Cardiac septum (tissue), 1 donor: ENCODE measurements at regions not wholly inside any gene's neighbourhood (a gene's known extent, or its start where the extent isn't known, plus 50 kb on each side); places are given as distances from the start of the nearest gene placed in this dataset.

Experiments used
- DNase-seq: peaks from one replicate; pipeline ENCODE4 v3.0.0-alpha.2; 2020; ENCODE audit warnings: low spot score
- intact Hi-C: fragments of 100-400 bp; cut with DNase I; formaldehyde crosslinking; loops from one replicate; pipeline ENCODE4 v1.14.0; 2022
- donor health status: DM: no; HTN: no; CAD: no.

DNA sequence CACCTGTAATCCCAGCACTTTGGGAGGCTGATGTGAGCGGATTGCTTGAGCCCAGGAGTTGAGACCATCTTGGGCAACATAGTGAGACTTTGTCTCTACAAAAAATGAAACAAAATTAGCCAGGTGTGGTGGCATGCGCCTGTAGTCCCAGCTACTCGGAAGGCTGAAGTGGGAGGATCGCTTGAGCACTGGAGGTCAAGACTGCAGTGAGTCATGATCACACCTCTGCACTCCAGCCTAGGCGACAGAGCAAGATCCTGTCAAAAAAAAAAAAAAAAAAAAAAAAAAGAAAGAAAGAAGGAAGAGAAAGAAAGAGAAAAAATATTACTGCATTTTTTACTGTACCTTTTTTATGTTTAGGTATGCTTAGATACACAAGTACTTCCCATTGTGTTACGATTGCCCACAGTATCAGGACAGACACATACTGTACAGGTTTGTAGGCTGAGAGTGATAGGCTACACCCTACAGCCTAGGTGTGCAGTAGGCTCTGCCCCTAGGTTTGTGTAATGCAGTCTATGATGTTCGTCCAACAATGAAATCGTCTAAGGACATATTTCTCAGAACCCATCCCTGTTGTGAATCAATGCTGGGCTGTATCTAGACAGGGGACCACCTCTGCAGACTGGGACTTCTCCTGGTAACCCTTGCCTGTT, 160.4 kb upstream of the PWP1 start:
- intact Hi-C loops, result no loop called here

DNA sequence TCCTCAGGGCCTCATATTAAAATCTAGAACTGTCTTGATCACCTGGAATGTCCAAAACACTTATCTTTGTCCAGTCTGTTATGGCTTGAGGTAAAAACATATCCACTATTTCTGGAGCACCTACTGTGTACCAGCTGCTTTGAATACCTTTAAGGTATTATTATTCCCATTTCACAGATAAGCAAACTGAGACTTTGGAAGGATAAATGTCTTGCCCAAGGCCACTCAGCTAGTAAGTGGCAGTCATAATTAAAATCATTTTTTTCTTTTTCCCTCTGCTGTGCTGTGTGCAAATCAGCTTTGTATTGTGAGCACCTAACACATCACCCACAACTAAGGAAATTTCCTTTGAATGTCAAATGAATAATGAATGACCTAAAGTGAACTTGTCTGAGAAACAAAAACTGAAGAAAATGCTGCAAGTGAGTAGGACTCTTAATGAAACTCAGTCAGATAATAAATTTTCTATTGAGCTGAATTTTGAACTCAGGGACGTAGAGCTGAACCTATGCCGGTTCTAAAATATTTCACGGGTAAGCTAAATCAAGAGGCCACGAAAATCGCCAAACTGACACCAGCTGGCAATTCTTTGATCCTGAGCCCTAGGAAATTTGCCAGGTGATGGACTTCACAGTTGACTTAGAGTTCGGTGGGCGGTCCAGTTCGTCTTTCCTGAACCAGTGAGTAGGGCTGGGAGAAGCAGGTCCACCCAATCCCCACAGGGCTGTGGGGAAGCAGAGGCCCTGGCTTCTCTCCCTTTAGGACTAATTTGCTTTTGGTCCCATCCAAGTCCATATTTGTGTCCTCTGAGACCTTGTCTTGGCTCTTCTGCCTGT, 159.7 kb upstream of the PWP1 start:
- intact Hi-C loops, result no loop called here
- DNase-seq, result no peak

More for the DNA sequence above, 160.4 kb upstream of the PWP1 start:
- no peak for DNase-seq

DNA sequence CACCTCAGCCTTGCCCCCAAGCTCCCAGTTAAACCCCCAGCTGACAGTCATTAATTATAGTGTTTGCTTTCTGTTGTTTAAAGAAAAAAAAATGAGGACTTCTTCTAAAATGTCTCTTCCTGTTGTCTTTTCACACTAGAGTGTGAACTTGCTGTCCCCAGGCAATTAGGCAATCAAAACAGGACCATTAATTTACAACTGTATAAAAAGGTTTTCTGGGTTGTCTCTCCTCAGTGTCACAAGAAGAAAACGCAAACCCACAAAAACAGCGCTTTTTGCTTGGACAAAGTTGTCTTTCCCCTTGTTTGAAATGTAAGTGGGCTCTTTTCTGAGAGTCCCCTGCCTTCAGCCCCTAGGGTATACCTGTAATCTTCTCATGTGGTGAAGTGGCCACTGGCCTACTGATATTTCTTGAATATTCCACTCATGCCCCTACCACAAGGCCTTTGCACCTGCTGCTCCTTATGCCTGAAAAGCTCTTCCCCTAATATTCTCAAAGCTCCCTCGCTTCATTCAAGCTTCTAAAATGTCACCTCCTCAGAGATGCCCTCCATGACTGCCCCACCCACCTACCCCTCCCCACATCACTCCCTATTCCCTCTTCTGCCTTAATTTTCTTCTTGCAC, 158.9 kb upstream of the PWP1 start:
- intact Hi-C loops, result no loop called here

DNA sequence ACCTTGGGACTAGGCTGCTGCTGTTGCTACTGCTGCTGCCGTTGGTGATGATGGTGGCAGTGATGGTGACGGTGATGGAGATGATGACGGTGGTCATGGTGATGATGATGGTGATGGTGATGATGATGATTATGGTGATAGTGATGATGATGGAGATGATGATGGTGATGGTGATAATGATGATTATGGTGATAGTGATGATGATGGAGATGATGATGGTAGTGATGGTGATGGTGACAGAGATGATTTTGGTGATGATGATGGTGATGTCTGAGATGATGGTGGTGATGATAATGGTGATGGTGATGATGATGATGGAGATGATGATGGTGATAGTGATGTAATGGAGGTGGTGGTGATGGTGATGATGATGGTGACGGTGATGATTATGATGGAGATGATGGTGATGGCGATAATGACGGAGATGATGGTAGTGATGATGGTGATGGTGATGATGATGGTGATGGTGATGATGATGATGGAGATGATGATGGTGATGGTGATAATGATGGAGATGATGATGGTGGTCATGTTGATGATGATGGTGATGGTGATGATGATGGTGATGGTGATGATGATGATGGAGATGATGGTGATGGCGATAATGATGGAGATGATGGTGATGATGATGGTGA, 156.8 kb upstream of the PWP1 start:
- intact Hi-C loops, result no loop called here
- DNase-seq, result no peak

More for the DNA sequence above, 158.9 kb upstream of the PWP1 start:
- DNase-seq, result no peak

DNA sequence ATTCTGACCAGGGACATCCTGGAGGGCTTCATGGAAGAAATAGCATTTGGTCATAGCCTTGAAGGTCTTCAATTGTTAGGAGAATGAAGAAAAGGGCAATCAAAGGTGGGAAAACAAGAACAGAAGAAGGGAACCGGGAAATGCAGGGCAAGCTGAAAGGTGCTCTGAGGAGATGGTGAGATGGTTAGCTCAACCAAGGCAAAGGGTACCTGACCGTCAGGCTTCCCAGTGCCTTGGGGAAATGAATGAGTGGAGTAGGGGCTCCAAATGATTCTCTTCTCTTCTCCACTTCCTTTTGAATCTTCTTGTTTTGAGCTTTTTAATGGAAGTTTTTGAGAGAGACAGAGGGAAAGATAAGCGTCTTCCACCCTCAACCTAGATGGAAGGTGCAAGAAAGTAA, 155.6 kb upstream of the PWP1 start:
- DNase-seq, result no peak
- intact Hi-C loops, result no loop called here

DNA sequence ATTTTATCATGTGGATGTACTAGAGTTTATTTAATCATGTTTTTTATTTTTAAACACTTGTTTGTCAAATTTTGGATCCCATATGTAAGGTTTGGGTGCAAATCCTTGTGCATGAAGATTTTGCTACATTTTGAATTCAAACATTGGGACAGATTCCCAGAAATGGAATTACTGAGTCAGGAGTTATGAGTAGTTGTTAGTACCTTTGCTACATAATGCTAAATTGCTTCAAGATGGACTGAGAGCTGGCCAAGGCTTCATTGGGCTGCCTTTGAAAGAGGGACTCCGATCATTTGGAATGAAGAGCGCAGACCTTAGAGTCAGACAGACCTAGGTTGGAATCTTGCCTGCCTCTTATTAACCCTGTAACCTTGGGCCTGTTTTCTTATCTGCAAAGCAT, 154.9 kb upstream of the PWP1 start:
- no peak for DNase-seq
- intact Hi-C loops, result no loop called here

DNA sequence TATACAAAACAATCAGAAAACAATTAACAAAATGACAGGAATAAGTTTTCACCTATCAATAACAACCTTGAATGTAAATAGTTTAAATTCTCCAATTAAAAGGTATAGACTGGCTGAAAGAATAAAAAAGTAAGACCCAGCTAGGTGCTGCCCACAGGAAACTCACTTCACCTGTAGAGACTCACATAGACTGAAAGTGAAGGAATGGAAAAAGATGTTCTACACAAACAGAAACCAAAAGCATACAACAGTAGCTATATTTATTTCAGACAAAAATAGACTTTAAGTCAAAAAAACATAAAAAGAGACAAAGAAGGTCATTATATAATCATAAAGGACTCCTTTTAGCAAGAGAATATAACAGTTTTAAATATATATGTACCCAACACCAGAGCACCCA, 152.4 kb upstream of the PWP1 start:
- DNase-seq, result no peak
- intact Hi-C loops, result no loop called here

DNA sequence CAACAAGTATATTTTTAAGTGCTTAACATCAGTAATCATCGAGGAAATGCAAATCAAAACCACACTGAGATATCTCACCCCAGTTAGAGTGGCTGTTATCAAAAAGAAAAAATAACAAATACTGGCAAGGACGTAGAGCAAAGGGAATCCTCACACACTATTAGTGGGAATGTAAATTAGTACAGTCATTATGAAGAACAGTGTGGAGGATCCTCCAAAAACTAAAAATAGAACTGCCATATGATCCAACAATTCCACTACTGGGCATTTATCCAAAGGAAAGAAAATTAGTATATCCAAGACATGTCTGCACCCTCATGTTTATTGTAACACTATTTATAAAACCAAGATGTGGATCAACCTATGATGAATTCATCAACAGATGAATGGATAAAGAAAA, 149.0 kb upstream of the PWP1 start:
- no peak for DNase-seq

DNA sequence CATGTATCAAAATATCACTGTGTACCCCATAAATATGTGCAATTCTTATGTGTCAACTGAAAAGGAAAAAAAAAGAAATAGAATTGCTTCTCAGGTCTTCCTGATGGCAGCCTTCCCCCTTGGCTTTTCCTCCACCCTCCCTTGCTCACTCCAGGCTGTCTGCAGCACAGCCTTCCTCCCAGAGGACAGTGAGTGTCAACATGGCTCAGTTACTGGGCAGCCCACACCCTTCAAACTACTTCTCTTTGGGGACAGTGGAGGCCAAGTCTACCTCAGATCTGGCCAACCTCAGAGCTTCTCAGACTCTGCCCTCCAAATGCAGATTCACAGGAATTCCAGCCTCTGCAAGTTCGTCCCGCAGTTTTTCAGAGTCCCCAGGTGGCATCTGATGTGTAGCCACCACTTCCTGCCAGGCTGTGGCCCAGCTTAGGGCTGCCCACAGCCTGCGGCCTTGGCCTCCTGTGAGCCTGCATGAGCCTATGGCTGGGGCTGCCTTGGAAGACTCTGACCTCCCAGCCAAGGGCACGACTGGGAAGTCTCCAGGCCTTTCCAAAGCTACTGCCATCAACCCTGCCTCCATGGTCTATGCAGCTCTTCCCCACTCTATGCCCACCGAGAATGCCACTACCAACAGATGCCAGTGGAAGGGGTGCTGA, 148.0 kb upstream of the PWP1 start:
- DNase-seq, result no peak
- intact Hi-C loops, result no loop called here

More for the DNA sequence above, 149.0 kb upstream of the PWP1 start:
- intact Hi-C loops, result no loop called here

DNA sequence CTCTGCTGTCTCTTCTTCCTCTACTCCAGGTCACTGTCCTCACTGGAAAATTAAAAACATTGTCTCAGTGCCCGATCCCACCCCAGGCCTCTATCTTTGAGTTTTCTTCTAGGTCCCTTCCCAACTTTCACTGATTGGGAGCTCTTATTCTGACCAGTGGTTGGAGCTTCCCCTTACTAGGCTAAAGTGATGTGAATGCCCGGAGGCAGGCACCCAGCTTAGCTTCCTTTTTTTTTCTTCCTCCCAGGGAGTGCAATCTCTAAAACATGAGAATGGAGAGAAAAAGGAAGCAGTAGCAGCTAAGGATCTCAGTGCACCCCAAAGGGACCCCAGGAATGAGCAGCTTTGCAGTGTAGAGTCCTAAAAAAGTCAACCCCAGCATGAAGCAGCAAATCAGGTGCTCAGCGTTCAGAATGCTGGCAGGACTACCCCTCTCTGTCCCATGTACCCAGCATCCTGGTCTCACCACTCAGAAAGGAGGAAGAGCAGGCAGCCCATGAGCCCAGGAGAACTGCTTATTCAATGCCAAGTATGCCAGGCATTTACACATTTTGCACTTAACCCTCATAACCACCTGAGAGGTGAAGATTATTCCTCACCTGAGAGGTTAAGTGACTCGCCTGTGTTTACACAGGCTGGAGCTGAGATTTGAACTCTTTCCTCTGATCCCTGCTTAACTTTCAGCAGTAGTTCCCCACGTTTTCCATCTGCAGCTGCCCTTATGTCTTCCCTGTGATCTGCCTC, 146.2 kb upstream of the PWP1 start:
- intact Hi-C loops, result no loop called here
- no peak for DNase-seq

DNA sequence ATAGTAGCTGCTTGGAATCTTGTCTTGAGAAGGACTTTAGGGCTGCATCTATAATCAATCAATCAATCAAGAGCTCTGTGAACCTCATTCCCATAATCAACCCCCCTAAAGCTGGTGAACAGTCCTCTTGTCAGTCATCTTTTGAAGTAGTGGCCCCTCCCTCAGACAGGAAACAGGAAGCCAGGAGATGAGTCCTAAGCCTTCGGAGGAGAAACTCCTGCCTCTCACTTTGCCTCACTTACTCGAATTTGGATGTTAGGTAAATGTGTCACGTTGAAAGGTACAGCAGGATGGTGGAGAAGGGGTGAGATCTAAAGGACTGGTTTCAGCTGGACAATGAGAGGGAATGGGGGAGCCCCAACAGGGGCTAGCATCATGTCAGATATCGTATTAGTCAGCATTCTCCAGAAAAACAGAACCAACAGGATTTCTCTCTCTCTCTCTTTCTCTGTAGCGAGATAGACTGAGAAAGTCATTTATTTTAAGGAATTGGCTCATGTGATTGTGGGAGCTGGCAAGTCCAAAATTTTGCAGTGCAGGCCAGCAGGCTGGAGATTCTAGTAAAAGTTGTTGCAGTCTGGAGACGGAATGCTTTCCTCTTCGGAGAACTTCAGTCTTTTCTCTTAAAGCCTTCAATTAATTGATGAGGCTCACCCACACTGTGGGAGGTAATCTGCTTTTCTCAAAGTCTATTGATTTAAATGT, 144.4 kb upstream of the PWP1 start:
- intact Hi-C loops, result no loop called here
- DNase-seq, result no peak

DNA sequence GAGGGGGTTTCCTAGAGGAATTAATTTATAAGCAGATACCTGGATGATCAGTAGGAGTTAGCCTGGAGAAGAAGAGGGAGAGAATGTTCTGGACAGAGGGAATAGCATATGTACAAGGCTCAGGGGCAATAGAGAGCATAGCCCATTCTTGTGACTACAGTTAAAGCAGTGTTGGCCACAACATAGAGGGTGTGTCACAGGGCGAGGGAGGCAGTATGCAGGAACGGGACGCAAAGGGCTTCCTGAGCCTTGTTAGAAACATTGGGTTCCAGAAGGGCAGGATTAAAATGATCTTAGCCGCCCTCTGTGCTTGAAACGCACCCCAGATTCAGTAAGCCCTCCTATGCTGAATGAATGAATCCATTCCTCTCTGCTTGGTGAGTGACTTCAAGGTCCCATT, 142.2 kb upstream of the PWP1 start:
- intact Hi-C loops, result no loop called here

DNA sequence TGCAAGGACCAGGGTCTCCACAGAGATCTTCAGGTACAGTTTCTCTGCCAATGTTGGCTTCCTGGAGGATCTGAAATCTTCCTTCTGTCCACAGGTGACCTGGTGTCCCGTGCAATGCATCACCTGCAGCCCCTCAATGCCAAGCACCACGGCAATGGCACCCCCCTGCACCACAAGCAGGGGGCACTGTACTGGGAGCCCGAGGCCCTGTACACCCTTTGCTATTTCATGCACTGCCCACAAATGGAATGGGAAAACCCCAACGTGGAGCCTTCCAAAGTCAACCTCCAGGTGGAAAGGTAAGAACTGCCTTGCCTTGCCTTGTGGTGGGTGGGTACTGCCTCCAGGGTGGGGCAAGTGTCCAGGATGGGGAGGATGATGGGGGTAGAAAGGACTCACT, 141.8 kb upstream of the PWP1 start:
- DNase-seq, result no peak
- intact Hi-C loops, result no loop called here

More for the DNA sequence above, 142.2 kb upstream of the PWP1 start:
- no peak for DNase-seq

DNA sequence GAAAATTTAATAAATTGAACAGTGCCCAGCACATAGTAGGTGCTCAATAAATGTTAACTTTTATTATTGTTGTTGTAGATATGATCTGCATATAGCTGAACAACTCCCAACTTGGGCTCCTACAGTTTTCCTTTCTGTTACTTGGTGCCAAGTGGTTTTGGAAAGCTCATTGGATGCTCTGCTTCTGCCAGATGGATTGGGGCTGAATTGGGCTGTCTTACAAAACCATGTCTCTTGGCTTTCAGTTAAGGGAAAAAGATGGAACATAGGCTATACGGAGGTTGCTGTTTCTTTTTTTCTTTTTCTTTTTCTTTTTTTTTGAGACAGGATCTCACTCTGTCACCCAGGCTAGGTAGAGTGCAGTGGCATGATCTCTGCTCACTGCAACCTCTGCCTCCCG, 140.7 kb upstream of the PWP1 start:
- no peak for DNase-seq
- intact Hi-C loops, result no loop called here

DNA sequence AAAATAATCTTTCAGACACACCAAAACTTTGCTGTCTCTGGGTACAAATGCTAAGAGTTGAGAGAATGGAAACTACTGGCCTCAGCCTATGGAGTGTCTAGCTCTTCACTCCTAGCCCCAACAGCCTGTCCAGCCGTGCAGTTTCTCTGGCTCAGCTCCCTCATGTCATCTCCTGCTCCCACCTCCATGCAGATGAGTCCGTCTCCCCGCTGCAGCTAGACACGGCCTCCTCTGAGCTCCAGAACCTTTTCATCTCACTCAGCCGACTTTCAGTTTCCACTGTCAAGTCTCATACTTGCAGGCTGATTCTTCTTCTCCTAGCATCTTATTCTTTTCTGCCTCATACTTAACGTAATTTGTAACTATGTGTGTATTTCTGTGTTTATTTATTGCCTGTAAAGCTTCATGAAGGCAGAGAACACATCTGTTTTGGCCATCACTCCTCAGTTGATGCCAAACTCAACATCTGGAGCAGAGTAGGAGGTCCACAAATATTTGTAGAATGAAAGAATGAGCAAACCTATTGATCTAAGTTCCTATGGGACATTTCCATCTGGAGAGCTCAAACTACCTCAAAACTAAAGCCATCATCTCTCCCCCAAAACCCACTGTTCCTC, 139.8 kb upstream of the PWP1 start:
- intact Hi-C loops, result no loop called here
- DNase-seq, result no peak

DNA sequence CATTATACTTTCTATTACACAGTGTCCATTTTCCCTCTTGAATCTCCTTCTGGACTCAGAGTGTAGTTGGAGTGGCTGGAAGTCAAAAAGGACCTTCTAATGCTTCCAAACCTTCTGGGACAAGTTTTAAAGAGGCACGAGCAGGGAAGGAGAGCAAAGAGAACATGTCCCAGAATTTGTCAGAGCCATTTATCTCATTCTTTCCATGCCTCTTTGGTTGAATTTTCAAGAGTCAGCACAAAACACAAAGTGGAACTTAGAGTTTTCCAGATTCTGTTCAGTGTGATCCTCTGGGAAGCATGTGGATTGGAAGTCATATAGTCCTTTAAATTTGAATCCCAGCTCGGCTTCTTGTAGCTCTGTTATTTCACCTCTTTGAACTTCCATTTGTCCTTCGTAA, 138.2 kb upstream of the PWP1 start:
- DNase-seq, result no peak
- intact Hi-C loops, result no loop called here

DNA sequence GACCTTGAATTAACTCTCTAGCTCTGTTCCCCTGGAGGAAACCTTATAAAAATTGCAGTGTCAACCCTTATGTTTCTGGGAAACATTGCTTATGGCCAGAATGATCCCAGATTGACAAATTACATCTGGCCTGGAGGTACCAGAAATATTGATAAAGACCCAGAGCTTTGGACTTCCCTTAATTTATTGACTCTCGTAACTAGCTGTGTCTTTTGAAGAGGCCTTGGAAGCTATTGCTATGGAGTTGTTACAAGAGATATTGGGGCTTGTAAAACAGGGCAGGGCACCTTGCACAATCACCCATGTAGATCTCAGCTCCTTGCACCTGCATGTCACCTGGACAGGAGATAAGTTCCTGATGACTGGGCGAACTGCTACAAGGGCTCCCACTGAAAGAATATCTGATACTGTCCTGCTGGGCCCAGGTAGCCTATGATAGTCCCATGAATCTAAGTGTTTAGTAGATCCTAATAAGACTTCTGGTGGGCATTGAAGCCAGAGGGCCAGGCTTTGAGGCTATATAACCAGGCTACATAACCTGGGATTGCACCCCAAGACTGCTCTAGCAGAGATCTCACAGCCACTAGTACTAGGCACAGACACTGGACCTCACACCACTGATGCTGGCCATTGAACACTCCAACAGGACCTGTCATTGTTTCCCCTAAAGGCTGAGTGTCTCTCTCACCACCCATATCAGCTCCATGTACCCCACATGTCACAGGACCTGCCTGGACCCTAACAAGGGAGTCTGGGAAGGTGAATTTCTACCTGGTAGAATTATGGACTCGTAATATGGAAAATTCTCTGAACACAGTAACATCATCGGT, 135.7 kb upstream of the PWP1 start:
- DNase-seq, result no peak
- intact Hi-C loops, result no loop called here
